LNCaP clone FGC (cell line): ENCODE measurements at regions not wholly inside any gene's neighbourhood (a gene's known extent, or its start where the extent isn't known, plus 50 kb on each side); places are given as distances from the start of the nearest gene placed in this dataset.

Experiments
- DNase-seq: peaks from one replicate; pipeline ENCODE4 v3.0.0-alpha.2; 2011; ENCODE audit warnings: low read depth
- H3K4me3 ChIP-seq: 2 replicates; pipeline ENCODE4 v1.5.1; 2011; ENCODE audit warnings: mild to moderate bottlenecking, low read depth, low read length, control low read depth
- TF ChIP-seq, protein P1 (sequence below): IDR thresholded peaks from 2 replicates; pipeline ENCODE4 v1.5.1; 2012; ENCODE audit warnings: mild to moderate bottlenecking; ENCODE audit not compliant: control insufficient read depth, insufficient read depth; ENCODE audit errors: extremely low read depth

DNA sequence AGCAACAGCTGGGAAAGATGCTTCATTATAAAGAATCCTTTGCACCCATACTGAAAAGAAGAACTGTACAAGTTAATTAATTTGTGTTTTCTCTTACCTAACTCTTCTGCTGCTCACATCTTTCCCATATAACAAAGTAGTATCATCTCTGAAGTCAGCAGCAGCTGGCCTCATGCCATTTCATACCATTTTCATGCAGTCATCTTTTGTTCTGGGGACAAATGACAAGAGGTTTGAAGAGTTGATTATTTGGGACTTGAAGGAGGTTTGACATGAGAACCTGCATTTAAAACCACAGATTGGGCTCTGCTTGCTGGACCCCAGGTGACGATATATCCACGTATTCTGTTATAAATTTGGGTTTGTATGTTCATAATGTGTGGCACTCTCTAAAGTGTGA lies 430.3 kb downstream of the SPRY1 start:
- DNase-seq = no peak
- H3K4me3 ChIP-seq = no peak overlapping the region
- TF ChIP-seq, protein P1, sequence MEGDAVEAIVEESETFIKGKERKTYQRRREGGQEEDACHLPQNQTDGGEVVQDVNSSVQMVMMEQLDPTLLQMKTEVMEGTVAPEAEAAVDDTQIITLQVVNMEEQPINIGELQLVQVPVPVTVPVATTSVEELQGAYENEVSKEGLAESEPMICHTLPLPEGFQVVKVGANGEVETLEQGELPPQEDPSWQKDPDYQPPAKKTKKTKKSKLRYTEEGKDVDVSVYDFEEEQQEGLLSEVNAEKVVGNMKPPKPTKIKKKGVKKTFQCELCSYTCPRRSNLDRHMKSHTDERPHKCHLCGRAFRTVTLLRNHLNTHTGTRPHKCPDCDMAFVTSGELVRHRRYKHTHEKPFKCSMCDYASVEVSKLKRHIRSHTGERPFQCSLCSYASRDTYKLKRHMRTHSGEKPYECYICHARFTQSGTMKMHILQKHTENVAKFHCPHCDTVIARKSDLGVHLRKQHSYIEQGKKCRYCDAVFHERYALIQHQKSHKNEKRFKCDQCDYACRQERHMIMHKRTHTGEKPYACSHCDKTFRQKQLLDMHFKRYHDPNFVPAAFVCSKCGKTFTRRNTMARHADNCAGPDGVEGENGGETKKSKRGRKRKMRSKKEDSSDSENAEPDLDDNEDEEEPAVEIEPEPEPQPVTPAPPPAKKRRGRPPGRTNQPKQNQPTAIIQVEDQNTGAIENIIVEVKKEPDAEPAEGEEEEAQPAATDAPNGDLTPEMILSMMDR = no peak

DNA sequence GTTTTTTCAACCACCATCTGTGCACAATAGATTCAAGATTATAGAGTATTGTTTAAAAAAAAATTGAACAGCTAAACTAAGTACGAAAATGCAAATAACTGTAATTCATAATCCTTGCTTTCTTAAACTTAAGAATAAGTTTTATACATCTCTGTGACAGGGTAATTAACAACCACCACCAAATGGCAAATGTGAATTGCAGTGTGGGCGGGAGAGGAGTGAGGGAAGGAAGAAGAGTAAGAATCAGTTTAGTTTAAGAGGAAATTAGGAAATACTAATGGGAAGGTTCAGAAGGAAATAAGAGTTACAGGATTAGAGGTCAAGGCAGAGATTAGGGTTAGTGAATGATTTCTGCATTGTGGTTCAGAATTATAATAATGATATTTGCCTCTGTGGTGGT lies 430.9 kb downstream of the SPRY1 start:
- DNase-seq = no peak
- TF ChIP-seq, protein P1 = no peak
- no peak overlapping the region for H3K4me3 ChIP-seq

DNA sequence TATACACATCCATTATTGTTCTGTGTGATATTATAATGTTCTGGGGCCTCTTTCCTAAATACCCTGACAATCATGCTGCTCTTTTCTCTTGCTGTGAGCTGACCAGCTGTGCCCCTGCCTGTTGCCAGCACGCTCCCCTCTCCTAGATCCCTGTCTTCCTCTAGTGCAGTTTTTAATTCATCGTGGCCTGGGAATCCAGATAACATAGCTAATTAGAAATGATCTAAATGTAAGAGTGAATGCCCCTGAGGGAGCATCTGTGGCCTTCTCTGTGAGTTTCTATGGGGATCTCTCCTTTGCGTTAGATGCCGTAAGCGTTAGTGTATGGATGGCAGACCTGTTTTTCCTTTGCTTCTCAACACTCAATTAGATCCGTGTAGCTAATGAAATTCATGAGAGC lies 434.3 kb downstream of the SPRY1 start:
- TF ChIP-seq, protein P1 = no peak
- DNase-seq = no peak
- no peak overlapping the region for H3K4me3 ChIP-seq

DNA sequence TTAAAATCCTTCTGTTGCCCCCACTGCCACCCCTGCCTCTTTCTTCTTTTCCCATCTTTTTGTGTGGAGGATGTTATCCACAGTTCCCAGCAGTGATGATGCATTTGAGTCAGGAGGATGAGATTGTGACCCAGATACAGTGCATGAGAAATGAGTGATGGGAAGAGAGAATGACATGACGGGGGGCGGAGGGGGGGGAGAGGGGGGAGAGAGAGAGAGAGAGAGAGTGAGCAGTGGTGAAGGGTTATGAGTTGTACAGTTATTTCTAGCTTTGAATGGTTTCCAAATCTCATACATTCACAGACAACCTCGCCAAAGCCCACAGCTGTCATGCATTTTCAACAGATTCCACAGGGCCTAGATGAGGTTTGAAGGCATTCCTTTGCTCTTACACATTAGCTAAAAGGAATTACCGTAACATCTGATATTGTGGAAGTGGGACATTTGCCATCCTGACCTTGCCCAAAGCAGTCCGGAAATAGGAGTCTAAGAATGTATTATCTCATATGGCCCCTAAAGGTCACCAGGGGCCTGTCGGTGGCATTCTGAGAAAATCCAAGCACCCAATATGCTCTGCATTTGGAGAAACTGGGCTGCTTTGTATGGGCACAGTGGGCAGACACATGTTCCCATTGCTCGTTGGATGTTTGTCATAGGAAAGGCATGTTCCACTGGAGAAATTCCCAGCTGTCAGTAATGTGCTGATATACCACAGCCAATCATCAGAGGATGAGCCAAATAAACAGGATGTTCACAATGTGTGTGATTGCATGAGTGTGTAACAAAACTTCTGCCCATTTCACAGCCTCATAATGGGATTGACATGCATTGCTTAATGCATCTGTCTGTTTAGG lies 435.8 kb downstream of the SPRY1 start:
- TF ChIP-seq, protein P1 = no peak
- no peak overlapping the region for H3K4me3 ChIP-seq
- no peak for DNase-seq

DNA sequence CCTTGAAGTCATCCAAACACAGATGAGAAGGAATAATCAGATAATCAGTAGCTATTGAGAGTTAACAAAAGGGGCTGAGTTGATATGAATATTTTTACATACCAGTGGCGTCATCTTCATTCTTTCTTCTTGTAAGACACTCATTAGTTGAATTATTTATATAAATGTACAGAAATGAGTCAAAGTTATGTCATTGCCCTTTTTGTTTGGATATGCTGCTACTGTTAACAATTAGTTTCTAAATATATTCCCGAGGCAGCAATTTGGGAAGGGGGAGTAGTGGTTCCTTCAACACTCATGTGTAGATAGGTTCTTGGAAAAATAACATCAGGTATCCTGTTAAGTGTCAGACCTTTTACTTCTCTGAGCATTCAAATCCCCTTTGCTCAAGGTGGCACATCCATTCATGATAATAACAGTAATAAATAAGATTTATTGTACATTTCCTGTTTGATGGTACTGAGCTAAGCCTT lies 436.6 kb downstream of the SPRY1 start:
- no peak overlapping the region for H3K4me3 ChIP-seq
- TF ChIP-seq, protein P1 = no peak
- no peak for DNase-seq

DNA sequence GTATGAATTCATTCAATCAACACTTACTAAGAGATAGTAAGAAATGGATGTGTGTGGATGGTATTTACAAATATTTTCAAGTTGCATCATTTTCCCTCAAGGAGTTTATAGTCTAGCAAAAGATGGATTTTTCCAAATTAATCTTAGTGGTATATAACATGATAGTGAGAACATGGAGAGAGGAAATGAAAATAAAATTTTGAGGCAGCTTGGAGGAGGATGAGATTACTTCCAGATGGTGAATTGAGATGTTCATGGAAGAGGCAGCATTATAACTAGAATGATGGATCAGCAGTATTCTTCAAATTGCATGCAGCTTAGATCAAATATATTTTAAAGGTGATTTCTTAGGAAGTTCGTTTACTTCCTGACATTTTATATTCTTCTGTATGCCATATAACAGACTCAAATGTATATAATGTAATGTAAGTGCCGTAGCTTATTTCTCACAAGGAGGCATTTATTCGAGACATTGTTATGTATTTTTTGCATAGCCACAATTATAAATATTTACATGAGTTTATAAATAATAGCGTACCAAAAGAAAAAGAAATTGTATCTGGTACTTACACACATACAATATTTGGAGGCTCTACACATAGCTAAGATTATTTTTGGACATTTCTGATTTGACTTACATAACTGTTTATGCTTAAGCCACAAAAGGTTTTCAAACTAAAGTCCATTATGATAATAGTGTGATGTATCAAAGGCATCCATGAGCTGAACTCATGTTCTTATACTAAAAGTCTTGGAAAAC lies 439.4 kb downstream of the SPRY1 start:
- TF ChIP-seq, protein P1 = no peak
- no peak overlapping the region for H3K4me3 ChIP-seq
- DNase-seq = no peak
